GM23338 (cell line): ENCODE measurements at regions not wholly inside any gene's neighbourhood (a gene's known extent, or its start where the extent isn't known, plus 50 kb on each side); places are given as distances from the start of the nearest gene placed in this dataset.
"Not testable (repeated sequence)": the region's sequence is repeated elsewhere in the genome, so short reads cannot be mapped to it uniquely, and the experiment has no call there.

Experiments
- CREB1 ChIP-seq: fragments of 250-450 bp; sonication (Bioruptor Pico); IDR thresholded peaks from 2 replicates; pipeline ENCODE4 v1.5.0; 2020; ENCODE audit warnings: low read depth, mild to moderate bottlenecking, moderate library complexity
- CTCF ChIP-seq, 2 experiments: fragments of 200-600 bp in 1 of 2; sonication (generic) in 1 of 2; conservative IDR thresholded peaks; 2 replicates each; pipeline versions ENCODE4 v1.5.1 to v1.6.1; 2016 to 2017; ENCODE audit warnings: antibody characterized with exemption in 2 of 2, low read depth in 2 of 2, mild to moderate bottlenecking in 2 of 2, moderate library complexity in 1 of 2
- ETS1 ChIP-seq: IDR thresholded peaks from 2 replicates; pipeline ENCODE4 v1.6.1; 2016; ENCODE audit warnings: antibody characterized with exemption
- EZH2 ChIP-seq: fragments of 200-600 bp; sonication (generic); IDR thresholded peaks from one replicate; pipeline ENCODE4 v1.8.0; 2017; ENCODE audit warnings: antibody characterized with exemption, mild to moderate bottlenecking, low read depth; ENCODE audit not compliant: unreplicated experiment
- EZH2phosphoT487 ChIP-seq: fragments of 200-600 bp; sonication (generic); IDR thresholded peaks from one replicate; pipeline ENCODE4 v1.8.1; 2018; ENCODE audit warnings: antibody characterized with exemption; ENCODE audit not compliant: unreplicated experiment
- JUNB ChIP-seq: IDR thresholded peaks from one replicate; pipeline ENCODE4 v1.6.1; 2016; ENCODE audit warnings: antibody characterized with exemption; ENCODE audit not compliant: unreplicated experiment
- NANOG ChIP-seq: IDR thresholded peaks from 2 replicates; pipeline ENCODE4 v1.6.1; 2016; ENCODE audit warnings: antibody characterized with exemption, borderline replicate concordance
- POLR2AphosphoS5 ChIP-seq: IDR thresholded peaks from 2 replicates; pipeline ENCODE4 v1.6.1; 2016; ENCODE audit warnings: antibody characterized with exemption, low read depth
- REST ChIP-seq: IDR thresholded peaks from one replicate; pipeline ENCODE4 v1.6.1; 2018; ENCODE audit warnings: antibody characterized with exemption; ENCODE audit not compliant: unreplicated experiment
- STAT1 ChIP-seq: IDR thresholded peaks from one replicate; pipeline ENCODE4 v1.6.1; 2016; ENCODE audit warnings: antibody characterized with exemption; ENCODE audit not compliant: unreplicated experiment
- ZNF114 ChIP-seq: fragments of 250-450 bp; sonication (Bioruptor Pico); IDR thresholded peaks from 2 replicates; pipeline ENCODE4 v1.5.0; 2020; ENCODE audit warnings: mild to moderate bottlenecking, moderate library complexity
- ZNF331 ChIP-seq: fragments of 250-450 bp; sonication (Bioruptor Pico); IDR thresholded peaks from 2 replicates; pipeline ENCODE4 v1.5.0; 2020; ENCODE audit warnings: low read depth, mild to moderate bottlenecking, moderate library complexity
- ZNF462 ChIP-seq: fragments of 250-450 bp; sonication (Bioruptor Pico); IDR thresholded peaks from 2 replicates; pipeline ENCODE4 v1.5.0; 2020; ENCODE audit warnings: mild to moderate bottlenecking, moderate library complexity

DNA sequence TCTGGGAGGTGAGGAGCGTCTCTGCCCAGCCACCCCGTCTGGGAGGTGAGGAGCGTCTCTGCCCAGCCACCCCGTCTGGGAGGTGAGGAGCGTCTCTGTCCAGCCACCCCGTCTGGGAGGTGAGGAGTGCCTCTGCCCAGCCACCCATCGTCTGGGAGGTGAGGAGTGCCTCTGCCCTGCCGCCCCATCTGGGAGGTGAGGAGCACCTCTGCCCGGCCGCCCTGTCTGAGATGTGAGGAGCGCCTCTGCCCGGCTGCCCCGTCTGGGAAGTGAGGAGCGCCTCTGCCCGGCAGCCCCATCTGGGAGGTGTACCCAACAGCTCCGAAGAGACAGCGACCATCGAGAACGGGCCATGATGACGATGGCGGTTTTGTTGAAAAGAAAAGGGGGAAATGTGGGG is 482.1 kb upstream of the GNPDA2 start:
- not testable (repeated sequence) for TF ChIP-seq EZH2; CTCF (conservative IDR thresholded peaks at IDR 0.05; ENCODE audit: low read depth in 2 of 2); POLR2AphosphoS5; EZH2phosphoT487; REST; CREB1 (CRISPR knock-in tag); ETS1; STAT1; ZNF114 (CRISPR knock-in tag); NANOG; JUNB; ZNF462 (CRISPR knock-in tag); ZNF331 (CRISPR knock-in tag)
